Neural cell (in vitro differentiated cells): ENCODE measurements at regions not wholly inside any gene's neighbourhood (a gene's known extent, or its start where the extent isn't known, plus 50 kb on each side); places are given as distances from the start of the nearest gene placed in this dataset.

ENCODE experiments used
- H2AFZ ChIP-seq: fragments of 200-600, 300-800 bp; sonication (generic), shearing (Covaris generic); 2 replicates; pipeline ENCODE4 v1.6.0; 2014; ENCODE audit warnings: low read depth, mild to moderate bottlenecking, antibody characterized with exemption, low read length, moderate library complexity
- H3F3A ChIP-seq: fragments of 200-600 bp; shearing (Covaris generic); 2 replicates; pipeline ENCODE4 v1.6.1; 2016; ENCODE audit warnings: mild to moderate bottlenecking, moderate library complexity, mixed read lengths, antibody characterized with exemption, low read length; ENCODE audit not compliant: insufficient read depth, poor library complexity, severe bottlenecking
- H3K27ac ChIP-seq: fragments of 200-600, 300-800 bp; sonication (generic), shearing (Covaris generic); 2 replicates; pipeline ENCODE4 v1.5.1; 2014; ENCODE audit warnings: mild to moderate bottlenecking, low read length, moderate library complexity
- H3K27me3 ChIP-seq: fragments of 300-800, 200-600 bp; sonication (generic), shearing (Covaris generic); 2 replicates; pipeline ENCODE4 v1.6.0; 2014; ENCODE audit warnings: mild to moderate bottlenecking, low read depth, low read length, moderate library complexity; ENCODE audit not compliant: insufficient read depth
- H3K36me3 ChIP-seq: fragments of 300-800, 200-600 bp; sonication (generic), shearing (Covaris generic); 2 replicates; pipeline ENCODE4 v1.5.1; 2014; ENCODE audit warnings: mild to moderate bottlenecking, antibody characterized with exemption, low read length, moderate library complexity; ENCODE audit not compliant: insufficient read depth
- H3K4me2 ChIP-seq: fragments of 300-800, 200-600 bp; sonication (generic), shearing (Covaris generic); 2 replicates; pipeline ENCODE4 v1.6.0; 2014; ENCODE audit warnings: mild to moderate bottlenecking, low read length
- H3K4me3 ChIP-seq: fragments of 300-800, 200-600 bp; sonication (generic), shearing (Covaris generic); 2 replicates; pipeline ENCODE4 v1.5.1; 2014; ENCODE audit warnings: mild to moderate bottlenecking, low read length, moderate library complexity
- H3K79me2 ChIP-seq: fragments of 200-600 bp; shearing (Covaris generic); replicated peaks from 2 replicates; pipeline ENCODE4 v1.6.0; 2014; ENCODE audit warnings: mild to moderate bottlenecking, low read length, moderate library complexity; ENCODE audit not compliant: insufficient read depth
- H3K9ac ChIP-seq: fragments of 300-800, 200-600 bp; sonication (generic), shearing (Covaris generic); 2 replicates; pipeline ENCODE4 v1.6.1; 2016; ENCODE audit warnings: mild to moderate bottlenecking, low read length, mixed read lengths
- H3K9me2 ChIP-seq: fragments of 200-600 bp; shearing (Covaris generic); 2 replicates; pipeline ENCODE4 v1.6.1; 2016; ENCODE audit warnings: mild to moderate bottlenecking, low read length, mixed read lengths; ENCODE audit not compliant: insufficient read depth
- H3K9me3 ChIP-seq: fragments of 200-600, 300-800 bp; sonication (generic), shearing (Covaris generic); 2 replicates; pipeline ENCODE4 v1.6.1; 2016; ENCODE audit warnings: mild to moderate bottlenecking, mixed run types, low read length, moderate library complexity, mixed read lengths
- H4K20me1 ChIP-seq: fragments of 200-600 bp; shearing (Covaris generic); 2 replicates; pipeline ENCODE4 v1.6.1; 2016; ENCODE audit warnings: mild to moderate bottlenecking, mixed run types; ENCODE audit not compliant: insufficient read depth
- CTCF ChIP-seq: fragments of 450-650 bp; IDR thresholded peaks from 2 replicates; pipeline ENCODE4 v1.5.1; 2014; ENCODE audit warnings: antibody characterized with exemption, mild to moderate bottlenecking, moderate library complexity; ENCODE audit not compliant: poor library complexity, severe bottlenecking
- EP300 ChIP-seq: fragments of 450-650 bp; conservative IDR thresholded peaks from 2 replicates; pipeline ENCODE4 v1.6.1; 2014; ENCODE audit warnings: antibody characterized with exemption, mild to moderate bottlenecking, moderate library complexity; ENCODE audit not compliant: poor library complexity, severe bottlenecking
- EZH2 ChIP-seq: fragments of 200-600, 300-800 bp; shearing (Covaris generic), sonication (generic); IDR thresholded peaks from 2 replicates; pipeline ENCODE4 v1.6.1; 2014; ENCODE audit warnings: antibody characterized with exemption, low read length, borderline replicate concordance, mild to moderate bottlenecking; ENCODE audit not compliant: insufficient read depth, poor library complexity, severe bottlenecking
- MXI1 ChIP-seq: fragments of 450-650 bp; conservative IDR thresholded peaks from 2 replicates; pipeline ENCODE4 v1.6.1; 2014; ENCODE audit warnings: antibody characterized with exemption, mild to moderate bottlenecking; ENCODE audit not compliant: poor library complexity, severe bottlenecking
- POLR2AphosphoS5 ChIP-seq: IDR thresholded peaks from 2 replicates; pipeline ENCODE4 v1.6.1; 2012
- RAD21 ChIP-seq: fragments of 450-650 bp; conservative IDR thresholded peaks from 2 replicates; pipeline ENCODE4 v1.6.1; 2014; ENCODE audit warnings: antibody characterized with exemption, mild to moderate bottlenecking, moderate library complexity
- SMC3 ChIP-seq: fragments of 450-650 bp; conservative IDR thresholded peaks from 2 replicates; pipeline ENCODE4 v1.6.1; 2014; ENCODE audit warnings: antibody characterized with exemption, mild to moderate bottlenecking, moderate library complexity; ENCODE audit not compliant: poor library complexity
- TAF1 ChIP-seq: IDR thresholded peaks from 2 replicates; pipeline ENCODE4 v1.6.1; 2012; ENCODE audit warnings: low read depth
- TF ChIP-seq, protein P1 (sequence below): IDR thresholded peaks from 2 replicates; pipeline ENCODE4 v1.6.1; 2012; ENCODE audit warnings: borderline replicate concordance

- Histone ChIP-seq H3K27ac (peak overlapping the region; percentile 83), H3K4me2 (no peak overlapping the region), H3K9me2 (no peaks in the 10 kb centered on the region), H3K79me2 (no peaks in the 10 kb centered on the region), H3K9me3 (no peaks in the 10 kb centered on the region), H3K36me3 (no peaks in the 10 kb centered on the region), H3K9ac (peak overlapping the region; percentile 52), H3K27me3 (no peaks in the 10 kb centered on the region), H3F3A (no peaks in the 10 kb centered on the region), H4K20me1 (no peaks in the 10 kb centered on the region), H3K4me3 (peak overlapping the region; percentile 33), H2AFZ (no peak overlapping the region)
- TF ChIP-seq, protein P1, sequence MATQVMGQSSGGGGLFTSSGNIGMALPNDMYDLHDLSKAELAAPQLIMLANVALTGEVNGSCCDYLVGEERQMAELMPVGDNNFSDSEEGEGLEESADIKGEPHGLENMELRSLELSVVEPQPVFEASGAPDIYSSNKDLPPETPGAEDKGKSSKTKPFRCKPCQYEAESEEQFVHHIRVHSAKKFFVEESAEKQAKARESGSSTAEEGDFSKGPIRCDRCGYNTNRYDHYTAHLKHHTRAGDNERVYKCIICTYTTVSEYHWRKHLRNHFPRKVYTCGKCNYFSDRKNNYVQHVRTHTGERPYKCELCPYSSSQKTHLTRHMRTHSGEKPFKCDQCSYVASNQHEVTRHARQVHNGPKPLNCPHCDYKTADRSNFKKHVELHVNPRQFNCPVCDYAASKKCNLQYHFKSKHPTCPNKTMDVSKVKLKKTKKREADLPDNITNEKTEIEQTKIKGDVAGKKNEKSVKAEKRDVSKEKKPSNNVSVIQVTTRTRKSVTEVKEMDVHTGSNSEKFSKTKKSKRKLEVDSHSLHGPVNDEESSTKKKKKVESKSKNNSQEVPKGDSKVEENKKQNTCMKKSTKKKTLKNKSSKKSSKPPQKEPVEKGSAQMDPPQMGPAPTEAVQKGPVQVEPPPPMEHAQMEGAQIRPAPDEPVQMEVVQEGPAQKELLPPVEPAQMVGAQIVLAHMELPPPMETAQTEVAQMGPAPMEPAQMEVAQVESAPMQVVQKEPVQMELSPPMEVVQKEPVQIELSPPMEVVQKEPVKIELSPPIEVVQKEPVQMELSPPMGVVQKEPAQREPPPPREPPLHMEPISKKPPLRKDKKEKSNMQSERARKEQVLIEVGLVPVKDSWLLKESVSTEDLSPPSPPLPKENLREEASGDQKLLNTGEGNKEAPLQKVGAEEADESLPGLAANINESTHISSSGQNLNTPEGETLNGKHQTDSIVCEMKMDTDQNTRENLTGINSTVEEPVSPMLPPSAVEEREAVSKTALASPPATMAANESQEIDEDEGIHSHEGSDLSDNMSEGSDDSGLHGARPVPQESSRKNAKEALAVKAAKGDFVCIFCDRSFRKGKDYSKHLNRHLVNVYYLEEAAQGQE = no peak
- TF ChIP-seq RAD21 = peak; percentile 28
- TF ChIP-seq CTCF = no peak
- TF ChIP-seq TAF1 = no peak
- peak; percentile 39 for TF ChIP-seq MXI1
- TF ChIP-seq EP300 = peak; percentile 94
- TF ChIP-seq EZH2 = no peak
- TF ChIP-seq POLR2AphosphoS5 = peak; percentile 87
- peak; percentile 28 for TF ChIP-seq SMC3
Measured at GRCh38 chr11:93059117-93059957, 89.9 kb downstream of the MTNR1B start.

- Histone ChIP-seq H3K4me2 (no peak overlapping the region), H3K27ac (no peak overlapping the region), H3K9me3 (no peaks in the 10 kb centered on the region), H4K20me1 (no peaks in the 10 kb centered on the region), H3K27me3 (no peaks in the 10 kb centered on the region), H3K9me2 (no peaks in the 10 kb centered on the region), H3F3A (no peaks in the 10 kb centered on the region), H3K4me3 (no peak overlapping the region), H3K36me3 (no peaks in the 10 kb centered on the region), H3K9ac (no peak overlapping the region), H2AFZ (no peak overlapping the region), H3K79me2 (no peaks in the 10 kb centered on the region)
- no peak for TF ChIP-seq TAF1
- TF ChIP-seq POLR2AphosphoS5 = no peak
- TF ChIP-seq RAD21 = no peak
- no peak for TF ChIP-seq CTCF
- TF ChIP-seq EP300 = no peak
- no peak for TF ChIP-seq EZH2
- TF ChIP-seq, protein P1 = no peak
- no peak for TF ChIP-seq SMC3
- no peak for TF ChIP-seq MXI1
Measured at GRCh38 chr11:93063086-93063485, 93.6 kb downstream of the MTNR1B start.
